Omental fat pad (tissue), 3 donors: ENCODE measurements at regions not wholly inside any gene's neighbourhood (a gene's known extent, or its start where the extent isn't known, plus 50 kb on each side); places are given as distances from the start of the nearest gene placed in this dataset.

Source experiments
- ATAC-seq: fragments of 150-250 bp; one replicate; pipeline ENCODE4 v1.9.1; 2016; ENCODE audit warnings: mild to moderate bottlenecking, moderate library complexity; ENCODE audit not compliant: low FRiP score
- DNase-seq: peaks from one replicate; pipeline ENCODE4 v3.0.0-alpha.2; 2019; ENCODE audit warnings: low spot score
- TF ChIP-seq, protein P1 (sequence below), 3 donors: fragments of 450-650 bp; IDR thresholded peaks; one replicate each; pipeline ENCODE4 v1.5.1; 2016 to 2017; ENCODE audit warnings: antibody characterized with exemption in 3 of 3, mild to moderate bottlenecking in 3 of 3, moderate library complexity in 2 of 3

DNA sequence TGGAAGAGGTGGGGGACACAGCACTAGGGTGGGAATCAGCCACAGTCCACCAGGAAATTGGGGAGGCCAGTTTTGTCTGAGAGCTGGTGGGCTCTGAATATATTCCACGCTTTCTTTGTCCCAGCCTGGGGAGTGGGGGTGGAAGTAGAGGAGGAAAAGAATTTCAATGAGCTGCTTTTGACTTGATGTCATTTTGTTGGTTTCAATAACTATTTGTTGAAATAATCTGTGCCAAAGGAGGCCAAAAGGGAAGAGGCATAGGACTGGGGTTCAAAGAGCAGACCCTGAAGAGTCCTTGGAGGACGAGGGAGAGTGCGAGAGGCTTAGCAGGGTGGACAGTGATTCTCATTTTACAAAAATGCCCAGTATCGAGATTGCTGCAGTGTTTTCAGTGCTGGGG is 262.3 kb downstream of the SHQ1 start:
- TF ChIP-seq, protein P1, sequence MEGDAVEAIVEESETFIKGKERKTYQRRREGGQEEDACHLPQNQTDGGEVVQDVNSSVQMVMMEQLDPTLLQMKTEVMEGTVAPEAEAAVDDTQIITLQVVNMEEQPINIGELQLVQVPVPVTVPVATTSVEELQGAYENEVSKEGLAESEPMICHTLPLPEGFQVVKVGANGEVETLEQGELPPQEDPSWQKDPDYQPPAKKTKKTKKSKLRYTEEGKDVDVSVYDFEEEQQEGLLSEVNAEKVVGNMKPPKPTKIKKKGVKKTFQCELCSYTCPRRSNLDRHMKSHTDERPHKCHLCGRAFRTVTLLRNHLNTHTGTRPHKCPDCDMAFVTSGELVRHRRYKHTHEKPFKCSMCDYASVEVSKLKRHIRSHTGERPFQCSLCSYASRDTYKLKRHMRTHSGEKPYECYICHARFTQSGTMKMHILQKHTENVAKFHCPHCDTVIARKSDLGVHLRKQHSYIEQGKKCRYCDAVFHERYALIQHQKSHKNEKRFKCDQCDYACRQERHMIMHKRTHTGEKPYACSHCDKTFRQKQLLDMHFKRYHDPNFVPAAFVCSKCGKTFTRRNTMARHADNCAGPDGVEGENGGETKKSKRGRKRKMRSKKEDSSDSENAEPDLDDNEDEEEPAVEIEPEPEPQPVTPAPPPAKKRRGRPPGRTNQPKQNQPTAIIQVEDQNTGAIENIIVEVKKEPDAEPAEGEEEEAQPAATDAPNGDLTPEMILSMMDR (IDR thresholded peaks at IDR 0.05): no peak
- ATAC-seq: no peak
- no peak for DNase-seq

- DNase-seq (no peak), ATAC-seq (no peak)
- TF ChIP-seq, protein P1 (IDR thresholded peaks at IDR 0.05): no peak
Observed at GRCh38 chr3:72584262-72584661, 264.0 kb downstream of the SHQ1 start.

GRCh38 chr3:72582963-72583362 is 265.3 kb downstream of the SHQ1 start:
- ATAC-seq (no peak), DNase-seq (no peak)
- TF ChIP-seq, protein P1 (IDR thresholded peaks at IDR 0.05): no peak

DNA sequence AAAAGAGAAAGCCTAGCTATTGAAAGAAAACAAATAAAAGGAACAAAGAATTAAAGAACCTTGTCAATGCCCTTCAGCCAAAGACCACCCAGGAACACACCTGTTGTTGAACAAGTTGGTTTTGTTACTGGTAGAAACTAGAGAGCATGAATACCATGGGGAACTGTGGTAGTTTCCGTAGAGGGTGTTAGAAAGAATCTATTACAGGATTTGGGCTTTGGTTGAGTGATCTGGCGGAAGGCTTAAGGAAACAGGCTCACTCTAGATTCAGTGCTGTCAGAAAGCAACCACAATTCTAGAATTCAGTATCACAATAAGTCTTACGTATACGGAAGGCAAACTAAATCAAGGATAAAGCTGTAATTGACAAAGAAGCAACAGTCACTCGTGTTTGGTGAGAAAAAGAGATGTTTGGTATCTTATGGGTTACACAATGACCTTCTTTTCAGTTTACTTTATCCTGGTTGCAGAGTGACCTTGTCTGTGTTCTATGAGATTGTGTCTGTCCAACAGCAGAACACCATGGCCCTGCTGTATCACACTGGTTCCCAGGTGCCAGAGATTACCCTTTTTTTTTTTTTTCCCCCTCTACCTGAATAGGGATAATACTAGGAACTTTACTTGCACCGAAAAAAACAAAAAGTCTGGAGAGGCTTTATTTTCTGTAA is 265.9 kb downstream of the SHQ1 start:
- DNase-seq (no peak), ATAC-seq (no peak)
- TF ChIP-seq, protein P1 (IDR thresholded peaks at IDR 0.05): no peak

DNA sequence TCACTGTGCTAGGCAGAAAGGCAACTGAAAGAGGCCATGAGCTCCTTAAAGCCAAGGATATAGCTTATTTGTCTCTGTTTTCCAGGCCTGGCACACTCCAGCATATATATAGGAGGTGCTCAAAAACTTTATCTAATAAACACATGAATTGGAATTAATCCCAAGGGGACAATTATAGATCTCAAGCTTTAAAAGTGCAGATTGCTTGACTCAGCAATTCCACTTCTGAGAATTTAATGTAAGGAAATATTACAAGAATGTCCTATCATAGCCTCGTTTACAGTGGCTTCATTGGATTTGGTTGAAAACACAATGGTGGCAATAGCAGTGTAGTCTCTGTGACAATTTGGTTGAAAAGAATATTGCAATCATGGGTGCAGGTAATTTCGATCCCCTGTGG is 267.3 kb downstream of the SHQ1 start:
- TF ChIP-seq, protein P1 (IDR thresholded peaks at IDR 0.05): no peak
- no peak for ATAC-seq

GRCh38 chr3:72580246-72580756 is 267.9 kb downstream of the SHQ1 start:
- TF ChIP-seq, protein P1 (IDR thresholded peaks at IDR 0.05): no peak

More for the DNA sequence above, 267.3 kb downstream of the SHQ1 start:
- DNase-seq: no peak

DNA sequence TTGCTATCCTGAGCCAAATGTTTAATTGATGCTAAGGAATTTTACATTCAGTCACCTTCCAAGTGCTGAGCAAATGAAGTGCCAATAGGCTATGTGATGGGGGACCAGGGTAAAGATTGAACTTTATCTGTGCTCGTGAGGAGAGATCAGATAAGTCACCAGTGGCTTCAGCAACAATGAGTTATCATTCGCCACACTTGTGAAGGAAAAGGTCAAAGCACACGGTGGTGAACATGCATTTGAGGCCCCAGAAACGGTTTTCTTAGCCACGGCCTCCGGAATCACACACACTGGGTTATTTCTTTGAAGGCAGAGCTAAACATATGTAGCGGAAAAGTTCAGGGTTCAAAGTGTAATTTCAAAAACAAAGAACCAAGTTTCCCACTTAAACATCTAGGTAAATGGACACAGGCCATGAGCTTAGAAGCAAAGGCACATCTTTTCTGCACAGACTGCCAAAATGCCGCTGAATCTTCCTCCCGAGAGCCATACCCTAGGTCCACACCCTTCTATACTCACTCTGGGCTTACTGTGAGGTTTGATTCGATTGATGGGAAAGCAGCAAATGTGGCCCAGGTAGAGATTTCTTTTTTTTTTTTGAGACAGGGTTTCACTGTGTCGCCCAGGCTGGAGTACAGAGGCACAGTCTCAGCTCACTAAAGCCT is 268.5 kb downstream of the SHQ1 start:
- ATAC-seq: no peak
- TF ChIP-seq, protein P1 (IDR thresholded peaks at IDR 0.05): no peak
- DNase-seq: no peak

More at GRCh38 chr3:72580246-72580756, 267.9 kb downstream of the SHQ1 start:
- DNase-seq: no peak
- no peak for ATAC-seq
